Thyroid gland (tissue), 4 donors: ENCODE measurements at regions not wholly inside any gene's neighbourhood (a gene's known extent, or its start where the extent isn't known, plus 50 kb on each side); places are given as distances from the start of the nearest gene placed in this dataset.

Experiments
- DNase-seq, 2 donors: peaks; one replicate each; pipeline ENCODE4 v3.0.0-alpha.2; 2019
- H3K27ac ChIP-seq, 3 donors: fragments of 200-600 bp; sonication (generic); 1 replicate in 2 of 3; 2 replicates in 1 of 3; pipeline ENCODE4 v1.5.1; 2016 to 2019; ENCODE audit warnings: mild to moderate bottlenecking in 1 of 3, moderate library complexity in 1 of 3
- H3K27me3 ChIP-seq: fragments of 200-600 bp; sonication (generic); one replicate; pipeline ENCODE4 v1.5.1; 2019
- H3K36me3 ChIP-seq, 2 donors: fragments of 200-600 bp; sonication (generic); one replicate each; pipeline ENCODE4 v1.5.1; 2016 to 2019
- H3K4me1 ChIP-seq, 2 donors: fragments of 200-600 bp; sonication (generic); one replicate each; pipeline ENCODE4 v1.5.1; 2017 to 2019
- H3K4me3 ChIP-seq, 3 donors: fragments of 200-600 bp; sonication (generic); replicated peaks in 1 of 3; 1 replicate in 2 of 3; 2 replicates in 1 of 3; pipeline ENCODE4 v1.5.1; 2016; ENCODE audit warnings: mild to moderate bottlenecking in 1 of 3
- H3K9me3 ChIP-seq: fragments of 200-600 bp; sonication (generic); one replicate; pipeline ENCODE4 v1.5.1; 2017
- POLR2A ChIP-seq, 2 donors: fragments of 450-650 bp; IDR thresholded peaks; one replicate each; pipeline ENCODE4 v1.6.1; 2017; ENCODE audit warnings: antibody characterized with exemption in 2 of 2, mild to moderate bottlenecking in 2 of 2, moderate library complexity in 1 of 2
- WGBS, 2 donors: methylation state at CpG; one replicate each; pipeline ENCODE4 v1.1.5; 2017; 5-methylcytosine and 5-hydroxymethylcytosine counted together
- intact Hi-C: fragments of 100-400 bp; cut with DNase I; formaldehyde crosslinking; loops from one replicate; pipeline ENCODE4 v1.15.1; 2023
- TF ChIP-seq, protein P1 (sequence below), 6 experiments: fragments of 200-600 bp in 3 of 6; fragments of 450-650 bp in 3 of 6; sonication (generic) in 3 of 6; IDR thresholded peaks; one replicate each; pipeline ENCODE4 v1.5.1; 2016 to 2019; ENCODE audit warnings: antibody characterized with exemption in 6 of 6, mild to moderate bottlenecking in 2 of 6, inconsistent platforms in 1 of 6, moderate library complexity in 1 of 6

DNA sequence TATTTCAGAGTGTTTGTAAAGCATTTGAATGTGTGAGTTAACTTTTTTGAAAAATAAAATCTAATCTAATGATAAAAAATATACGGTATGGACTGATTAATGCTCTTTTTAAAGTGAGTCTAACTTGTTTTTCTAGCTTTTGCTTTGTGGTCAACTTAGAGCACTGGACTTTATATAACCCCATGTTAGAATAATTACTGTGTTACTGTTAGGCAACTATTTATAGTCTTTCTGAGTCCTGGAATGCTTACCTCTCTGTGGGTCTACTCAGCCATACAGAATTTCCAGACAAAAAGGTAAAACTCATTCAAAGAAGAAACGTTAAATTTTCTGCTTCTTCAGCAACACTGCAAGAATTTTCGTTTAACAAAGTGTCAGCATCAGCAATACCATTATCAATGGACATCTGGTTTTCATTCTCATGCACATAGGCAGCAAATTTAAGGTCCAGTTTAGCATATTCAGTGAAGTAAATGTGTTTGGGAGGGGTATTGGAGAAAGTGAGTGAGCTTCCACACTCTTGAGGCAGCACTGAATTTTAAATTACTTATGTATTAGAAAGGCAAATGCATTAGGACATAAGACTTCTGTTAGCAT, 664.7 kb upstream of the NEGR1 start:
- TF ChIP-seq, protein P1, sequence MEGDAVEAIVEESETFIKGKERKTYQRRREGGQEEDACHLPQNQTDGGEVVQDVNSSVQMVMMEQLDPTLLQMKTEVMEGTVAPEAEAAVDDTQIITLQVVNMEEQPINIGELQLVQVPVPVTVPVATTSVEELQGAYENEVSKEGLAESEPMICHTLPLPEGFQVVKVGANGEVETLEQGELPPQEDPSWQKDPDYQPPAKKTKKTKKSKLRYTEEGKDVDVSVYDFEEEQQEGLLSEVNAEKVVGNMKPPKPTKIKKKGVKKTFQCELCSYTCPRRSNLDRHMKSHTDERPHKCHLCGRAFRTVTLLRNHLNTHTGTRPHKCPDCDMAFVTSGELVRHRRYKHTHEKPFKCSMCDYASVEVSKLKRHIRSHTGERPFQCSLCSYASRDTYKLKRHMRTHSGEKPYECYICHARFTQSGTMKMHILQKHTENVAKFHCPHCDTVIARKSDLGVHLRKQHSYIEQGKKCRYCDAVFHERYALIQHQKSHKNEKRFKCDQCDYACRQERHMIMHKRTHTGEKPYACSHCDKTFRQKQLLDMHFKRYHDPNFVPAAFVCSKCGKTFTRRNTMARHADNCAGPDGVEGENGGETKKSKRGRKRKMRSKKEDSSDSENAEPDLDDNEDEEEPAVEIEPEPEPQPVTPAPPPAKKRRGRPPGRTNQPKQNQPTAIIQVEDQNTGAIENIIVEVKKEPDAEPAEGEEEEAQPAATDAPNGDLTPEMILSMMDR (IDR thresholded peaks at IDR 0.05) = no peak
- no peak for TF ChIP-seq POLR2A (IDR thresholded peaks at IDR 0.05)
- Histone ChIP-seq H3K27ac (no peak overlapping the region), H3K4me3 (no peak overlapping the region), H3K4me1 (no peaks in the 10 kb centered on the region), H3K9me3 (no peaks in the 10 kb centered on the region), H3K27me3 (no peaks in the 10 kb centered on the region), H3K36me3 (no peaks in the 10 kb centered on the region)
- DNase-seq = no peak
- 44 to 46% methylated on average over 3 of the region's 3 CpGs for WGBS, 2 donors
- intact Hi-C loops = no loop called here

DNA sequence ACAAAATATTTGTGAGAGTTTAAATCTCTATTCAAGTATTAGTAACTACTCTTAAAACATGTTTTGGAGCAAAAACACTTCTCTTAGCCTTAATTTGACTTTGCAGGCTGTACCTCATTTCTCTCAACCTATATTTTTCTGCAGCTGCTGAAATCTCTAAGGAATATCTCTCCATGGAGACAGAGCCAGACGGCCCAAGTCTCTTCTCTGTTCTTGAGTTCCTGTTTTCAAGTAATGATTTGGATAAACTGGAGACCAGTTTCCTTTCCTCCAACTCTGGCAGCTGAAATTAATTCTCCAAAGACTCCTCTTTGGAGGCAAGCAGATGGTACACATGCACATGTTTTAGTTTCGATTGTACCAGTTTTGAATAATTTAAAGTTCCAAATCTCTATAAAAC, 659.7 kb upstream of the NEGR1 start:
- WGBS, 2 donors = 57 to 66% methylated on average over 2 of the region's 2 CpGs
- no peaks in the 10 kb centered on the region for H3K36me3 ChIP-seq
- no peak overlapping the region for H3K4me3 ChIP-seq
- H3K27me3 ChIP-seq = no peaks in the 10 kb centered on the region
- no peak for TF ChIP-seq POLR2A (IDR thresholded peaks at IDR 0.05)
- TF ChIP-seq, protein P1 (IDR thresholded peaks at IDR 0.05) = no peak
- no peaks in the 10 kb centered on the region for H3K4me1 ChIP-seq
- no peaks in the 10 kb centered on the region for H3K9me3 ChIP-seq
- intact Hi-C loops = no loop called here
- H3K27ac ChIP-seq = no peak overlapping the region
- DNase-seq = no peak

DNA sequence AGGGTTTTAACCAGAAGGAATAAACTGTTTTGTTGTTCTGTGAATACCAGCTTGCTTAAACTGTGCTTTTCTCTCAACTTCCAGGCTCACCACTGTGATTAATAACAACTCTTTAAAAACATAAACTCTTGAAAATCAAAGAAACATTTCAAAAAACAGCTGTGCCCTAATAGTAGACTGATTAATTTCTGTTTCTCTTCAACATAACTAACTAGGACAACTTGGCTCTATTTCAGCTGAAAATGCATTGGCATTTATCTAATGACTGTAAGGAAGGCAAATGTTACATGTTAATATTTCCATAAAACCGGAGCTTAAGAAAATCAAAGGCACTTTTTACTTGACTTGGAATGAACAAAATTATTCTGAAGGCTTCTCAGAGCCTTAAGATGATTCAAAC, 656.1 kb upstream of the NEGR1 start:
- H3K9me3 ChIP-seq = no peaks in the 10 kb centered on the region
- TF ChIP-seq, protein P1 (IDR thresholded peaks at IDR 0.05) = no peak
- no peak for TF ChIP-seq POLR2A (IDR thresholded peaks at IDR 0.05)
- no peak overlapping the region for H3K4me3 ChIP-seq
- 74 to 81% methylated on average over 1 of the region's 1 CpG for WGBS, 2 donors
- no peaks in the 10 kb centered on the region for H3K4me1 ChIP-seq
- no peaks in the 10 kb centered on the region for H3K27me3 ChIP-seq
- no peaks in the 10 kb centered on the region for H3K36me3 ChIP-seq
- no peak overlapping the region for H3K27ac ChIP-seq
- intact Hi-C loops = no loop called here
- no peak for DNase-seq

DNA sequence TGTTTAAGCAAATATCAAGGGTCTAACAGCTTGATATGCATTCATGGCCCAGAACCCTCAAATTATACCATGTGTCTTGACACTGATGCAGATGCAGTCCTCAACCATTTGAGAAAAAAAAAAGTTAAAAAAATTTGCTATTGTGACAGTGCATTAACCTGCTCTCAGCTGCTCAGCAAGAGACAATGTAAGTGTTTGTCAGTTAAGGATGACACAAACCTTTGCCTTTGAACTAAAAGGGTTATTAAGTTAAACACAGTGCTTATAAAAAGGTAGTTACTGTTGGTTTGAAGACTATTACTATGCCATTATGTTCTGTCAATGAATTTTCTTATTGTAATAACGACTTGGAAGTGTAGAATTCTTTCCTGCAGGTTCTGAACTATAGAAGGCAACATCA, 655.6 kb upstream of the NEGR1 start:
- Histone ChIP-seq H3K4me1 (no peaks in the 10 kb centered on the region), H3K27me3 (no peaks in the 10 kb centered on the region), H3K27ac (no peak overlapping the region), H3K9me3 (no peaks in the 10 kb centered on the region), H3K4me3 (no peak overlapping the region), H3K36me3 (no peaks in the 10 kb centered on the region)
- no peak for DNase-seq
- TF ChIP-seq, protein P1 (IDR thresholded peaks at IDR 0.05) = no peak
- no peak for TF ChIP-seq POLR2A (IDR thresholded peaks at IDR 0.05)
- 53 to 62% methylated on average over 1 of the region's 1 CpG for WGBS, 2 donors
- intact Hi-C loops = no loop called here

DNA sequence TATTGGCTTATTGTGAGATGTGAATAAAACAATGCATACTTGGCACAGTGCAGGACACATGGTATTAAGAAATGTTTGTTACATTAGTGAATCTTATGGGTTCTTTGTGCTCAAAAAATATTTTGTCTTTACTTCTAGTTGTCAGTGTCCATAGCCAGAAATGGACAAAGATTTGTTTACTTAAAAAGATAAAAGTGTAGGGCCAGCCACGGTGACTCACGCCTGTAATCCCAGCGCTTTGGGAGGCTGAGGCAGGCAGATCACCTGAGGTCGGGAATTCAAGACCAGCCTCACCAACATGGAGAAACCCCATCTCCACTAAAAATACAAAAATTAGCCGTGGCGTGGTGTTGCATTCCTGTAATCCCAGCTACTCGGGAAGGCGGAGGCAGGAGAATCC, 654.6 kb upstream of the NEGR1 start:
- Histone ChIP-seq H3K27me3 (no peaks in the 10 kb centered on the region), H3K9me3 (no peaks in the 10 kb centered on the region), H3K27ac (no peak overlapping the region), H3K36me3 (no peaks in the 10 kb centered on the region), H3K4me1 (no peaks in the 10 kb centered on the region), H3K4me3 (no peak overlapping the region)
- no peak for TF ChIP-seq POLR2A (IDR thresholded peaks at IDR 0.05)
- TF ChIP-seq, protein P1 (IDR thresholded peaks at IDR 0.05) = no peak
- WGBS, 2 donors = 94 to 95% methylated on average over 8 of the region's 8 CpGs
- no peak for DNase-seq
- intact Hi-C loops = no loop called here
